GM23338 (cell line): ENCODE measurements at regions not wholly inside any gene's neighbourhood (a gene's known extent, or its start where the extent isn't known, plus 50 kb on each side); places are given as distances from the start of the nearest gene placed in this dataset.
A peak's percentile ranks its signal among the peaks of the same experiment; 100 is the strongest.

Experiments
- ATAC-seq: fragments of 200-7000 bp; cut with Tn5 transposase; 3 replicates; pipeline ENCODE4 v1.9.1; 2020
- DNase-seq: peaks from one replicate; pipeline ENCODE4 v3.0.0-alpha.2; 2015; ENCODE audit warnings: low spot score
- H2AFZ ChIP-seq: fragments of 200-600 bp; sonication (generic); 2 replicates; pipeline ENCODE4 v1.8.0; 2016; ENCODE audit warnings: antibody characterized with exemption, mild to moderate bottlenecking, moderate library complexity
- H3F3A ChIP-seq: fragments of 200-600 bp; sonication (generic); replicated peaks from 2 replicates; pipeline ENCODE4 v1.8.0; 2017; ENCODE audit warnings: antibody characterized with exemption, mixed run types, low read depth
- H3K27ac ChIP-seq: fragments of 200-600 bp; sonication (generic); 2 replicates; pipeline ENCODE4 v1.6.1; 2016; ENCODE audit warnings: low read depth
- H3K27me3 ChIP-seq: fragments of 200-600 bp; sonication (generic); 2 replicates; pipeline ENCODE4 v1.8.0; 2016; ENCODE audit warnings: mild to moderate bottlenecking, mixed run types, moderate library complexity; ENCODE audit not compliant: insufficient read depth
- H3K36me3 ChIP-seq: fragments of 200-600 bp; sonication (generic); 2 replicates; pipeline ENCODE4 v1.8.0; 2016; ENCODE audit warnings: mild to moderate bottlenecking; ENCODE audit not compliant: insufficient read depth
- H3K4me1 ChIP-seq: fragments of 200-600 bp; sonication (generic); 2 replicates; pipeline ENCODE4 v1.8.0; 2016; ENCODE audit warnings: mild to moderate bottlenecking, moderate library complexity; ENCODE audit not compliant: insufficient read depth
- H3K4me2 ChIP-seq: fragments of 200-600 bp; sonication (generic); 2 replicates; pipeline ENCODE4 v1.7.1; 2017; ENCODE audit warnings: mixed run types
- H3K4me3 ChIP-seq: fragments of 200-600 bp; sonication (generic); 2 replicates; pipeline ENCODE4 v1.6.1; 2016; ENCODE audit warnings: mixed run types
- H3K79me2 ChIP-seq: fragments of 200-600 bp; sonication (generic); replicated peaks from 2 replicates; pipeline ENCODE4 v1.8.0; 2017; ENCODE audit warnings: mild to moderate bottlenecking; ENCODE audit not compliant: insufficient read depth
- H3K9me2 ChIP-seq: fragments of 200-600 bp; sonication (generic); 2 replicates; pipeline ENCODE4 v1.8.0; 2017; ENCODE audit not compliant: insufficient read depth
- H4K20me1 ChIP-seq: fragments of 200-600 bp; sonication (generic); replicated peaks from 2 replicates; pipeline ENCODE4 v1.8.0; 2017; ENCODE audit warnings: mild to moderate bottlenecking; ENCODE audit not compliant: insufficient read depth
- H3K27ac Mint-ChIP-seq: 2 replicates; pipeline ENCODE4 v1.8.0; 2020; ENCODE audit warnings: inconsistent platforms, mild to moderate bottlenecking, moderate library complexity, mixed read lengths
- H3K27me3 Mint-ChIP-seq: 3 replicates; pipeline ENCODE4 v1.8.0; 2022; ENCODE audit warnings: low read depth, mild to moderate bottlenecking, moderate library complexity, mixed read lengths, inconsistent platforms; ENCODE audit not compliant: insufficient read depth, poor library complexity
- H3K36me3 Mint-ChIP-seq: 3 replicates; pipeline ENCODE4 v1.8.0; 2021; ENCODE audit warnings: low read depth, mild to moderate bottlenecking, inconsistent platforms, moderate library complexity, mixed read lengths
- H3K4me1 Mint-ChIP-seq: 3 replicates; pipeline ENCODE4 v1.8.0; 2020; ENCODE audit warnings: mild to moderate bottlenecking, inconsistent platforms, mixed read lengths
- H3K4me3 Mint-ChIP-seq: 3 replicates; pipeline ENCODE4 v1.8.0; 2021; ENCODE audit warnings: moderate library complexity, mild to moderate bottlenecking, inconsistent platforms, mixed read lengths
- H3K9me3 Mint-ChIP-seq: 3 replicates; pipeline ENCODE4 v1.8.0; 2020; ENCODE audit warnings: moderate library complexity, mild to moderate bottlenecking, inconsistent platforms, mixed read lengths
- CREB1 ChIP-seq: fragments of 250-450 bp; sonication (Bioruptor Pico); IDR thresholded peaks from 2 replicates; pipeline ENCODE4 v1.5.0; 2020; ENCODE audit warnings: low read depth, mild to moderate bottlenecking, moderate library complexity
- EZH2 ChIP-seq: fragments of 200-600 bp; sonication (generic); IDR thresholded peaks from one replicate; pipeline ENCODE4 v1.8.0; 2017; ENCODE audit warnings: antibody characterized with exemption, mild to moderate bottlenecking, low read depth; ENCODE audit not compliant: unreplicated experiment
- EZH2phosphoT487 ChIP-seq: fragments of 200-600 bp; sonication (generic); IDR thresholded peaks from one replicate; pipeline ENCODE4 v1.8.1; 2018; ENCODE audit warnings: antibody characterized with exemption; ENCODE audit not compliant: unreplicated experiment
- JUNB ChIP-seq: IDR thresholded peaks from one replicate; pipeline ENCODE4 v1.6.1; 2016; ENCODE audit warnings: antibody characterized with exemption; ENCODE audit not compliant: unreplicated experiment
- POLR2AphosphoS5 ChIP-seq: IDR thresholded peaks from 2 replicates; pipeline ENCODE4 v1.6.1; 2016; ENCODE audit warnings: antibody characterized with exemption, low read depth
- STAT1 ChIP-seq: IDR thresholded peaks from one replicate; pipeline ENCODE4 v1.6.1; 2016; ENCODE audit warnings: antibody characterized with exemption; ENCODE audit not compliant: unreplicated experiment
- TF ChIP-seq, protein P1 (sequence below): IDR thresholded peaks from one replicate; pipeline ENCODE4 v1.6.1; 2018; ENCODE audit warnings: antibody characterized with exemption; ENCODE audit not compliant: unreplicated experiment
- TF ChIP-seq, protein P2 (sequence below): fragments of 250-450 bp; sonication (Bioruptor Pico); IDR thresholded peaks from 2 replicates; pipeline ENCODE4 v1.5.0; 2020; ENCODE audit warnings: mild to moderate bottlenecking, moderate library complexity
- TF ChIP-seq, protein P3 (sequence below), 2 experiments: fragments of 200-600 bp in 1 of 2; sonication (generic) in 1 of 2; conservative IDR thresholded peaks; 2 replicates each; pipeline versions ENCODE4 v1.5.1 to v1.6.1; 2016 to 2017; ENCODE audit warnings: antibody characterized with exemption in 2 of 2, low read depth in 2 of 2, mild to moderate bottlenecking in 2 of 2, moderate library complexity in 1 of 2

DNA sequence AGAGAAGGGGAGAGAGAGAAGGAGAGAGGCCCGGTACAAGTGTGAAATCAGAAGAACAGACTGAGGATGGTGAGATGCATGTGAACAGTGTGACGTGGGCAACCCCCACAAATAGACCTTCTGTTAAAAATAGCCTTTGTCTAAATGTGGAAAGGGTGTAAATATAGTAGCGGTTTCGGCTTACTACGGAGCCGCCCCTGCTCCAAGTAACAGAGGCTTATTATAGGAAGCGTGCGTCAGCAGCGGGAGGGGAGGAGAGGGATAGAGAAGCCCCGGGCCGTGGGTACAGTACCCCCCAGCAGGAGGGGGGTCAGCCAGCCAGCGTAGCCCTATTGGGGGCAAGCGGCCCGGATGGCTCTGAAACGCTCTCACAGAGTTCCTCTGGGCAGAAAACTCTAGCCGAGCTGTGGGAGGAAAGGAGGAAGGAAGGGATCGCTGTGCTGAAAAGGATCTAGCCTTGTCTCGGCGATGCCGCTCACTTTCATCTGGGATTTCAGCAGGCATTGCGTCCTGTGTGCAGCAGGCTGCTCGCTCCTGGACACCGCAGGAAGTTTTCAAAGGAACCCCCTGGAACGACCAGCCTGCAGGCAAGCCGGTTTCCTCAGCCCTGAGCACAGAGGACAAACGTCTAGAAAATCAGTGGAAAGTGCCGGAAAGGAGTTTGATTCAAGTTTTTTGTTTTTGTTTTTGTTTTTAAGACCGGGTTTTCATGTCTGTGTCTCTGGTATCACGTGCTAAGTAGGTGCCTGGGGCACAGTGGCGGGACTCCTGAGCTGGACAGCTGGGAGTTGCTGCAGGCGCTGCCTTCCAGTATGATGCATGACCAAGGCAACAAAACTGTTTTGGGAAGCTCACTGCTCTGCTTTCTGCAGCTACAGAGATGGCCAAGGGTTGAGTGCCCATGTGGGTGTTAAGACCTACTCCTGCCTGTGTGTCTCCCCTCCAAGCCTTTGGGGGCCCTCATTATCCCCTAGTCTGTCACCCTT, 146.6 kb downstream of the SEC61B start:
- H4K20me1 ChIP-seq, result no peaks in the 10 kb centered on the region
- peak; percentile 38 for DNase-seq
- peak; percentile 75 for ATAC-seq
- H3F3A ChIP-seq, result no peaks in the 10 kb centered on the region
- no peak overlapping the region for H3K27ac ChIP-seq
- Mint-ChIP-seq H3K27ac (no peak overlapping the region), H3K4me3 (no peak overlapping the region), H3K4me1 (peaks cover 7% of the 10 kb centered on the region; the same call in 2 of the 3 replicates), H3K9me3 (no peaks in the 10 kb centered on the region), H3K36me3 (no peaks in the 10 kb centered on the region), H3K27me3 (peaks cover 4% of the 10 kb centered on the region)
- H3K79me2 ChIP-seq, result no peaks in the 10 kb centered on the region
- H3K4me1 ChIP-seq, result no peaks in the 10 kb centered on the region; the same call in 1 of the 2 replicates
- H3K36me3 ChIP-seq, result no peaks in the 10 kb centered on the region
- no peak overlapping the region for H3K4me3 ChIP-seq
- H3K4me2 ChIP-seq, result no peak overlapping the region
- H3K27me3 ChIP-seq, result no peaks in the 10 kb centered on the region
- H2AFZ ChIP-seq, result peak overlapping the region; percentile 97
- TF ChIP-seq JUNB (no peak), POLR2AphosphoS5 (no peak)
- H3K9me2 ChIP-seq, result no peaks in the 10 kb centered on the region

DNA sequence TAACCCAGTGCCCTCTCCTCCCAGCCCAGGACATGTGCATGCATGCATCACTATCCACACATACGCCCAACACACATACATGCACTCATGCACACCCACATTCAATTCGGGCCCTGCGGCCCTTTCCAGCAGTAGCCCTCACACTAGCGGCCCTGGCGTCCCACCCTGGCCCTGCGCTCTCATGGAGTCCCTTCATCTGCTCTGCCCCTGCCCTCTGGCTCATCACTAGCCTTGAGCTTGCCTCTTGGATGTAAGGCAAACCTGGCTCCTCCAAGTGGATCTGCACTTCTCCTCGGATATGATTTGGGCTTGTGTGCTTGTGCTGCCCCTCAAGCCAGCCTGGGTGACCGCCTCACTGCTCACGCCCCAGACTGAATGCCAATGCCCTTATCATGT, 147.2 kb downstream of the SEC61B start:
- H3K4me1 Mint-ChIP-seq, result peaks cover 7% of the 10 kb centered on the region; the same call in 2 of the 3 replicates
- H3K9me3 Mint-ChIP-seq, result no peaks in the 10 kb centered on the region
- no peaks in the 10 kb centered on the region for H3K36me3 Mint-ChIP-seq
- Histone ChIP-seq H4K20me1 (no peaks in the 10 kb centered on the region), H2AFZ (peak overlapping the region; percentile 97; the same call in 1 of the 2 replicates), H3K79me2 (no peaks in the 10 kb centered on the region), H3K9me2 (no peaks in the 10 kb centered on the region), H3K4me1 (no peaks in the 10 kb centered on the region; the same call in 1 of the 2 replicates), H3F3A (no peaks in the 10 kb centered on the region), H3K27ac (no peak overlapping the region), H3K4me2 (no peak overlapping the region), H3K27me3 (no peaks in the 10 kb centered on the region), H3K36me3 (no peaks in the 10 kb centered on the region), H3K4me3 (no peak overlapping the region)
- H3K27ac Mint-ChIP-seq, result no peak overlapping the region
- H3K4me3 Mint-ChIP-seq, result no peak overlapping the region
- no peak for ATAC-seq
- no peak for DNase-seq
- H3K27me3 Mint-ChIP-seq, result peaks cover 4% of the 10 kb centered on the region
- TF ChIP-seq EZH2phosphoT487, result no peak
- TF ChIP-seq, protein P1, sequence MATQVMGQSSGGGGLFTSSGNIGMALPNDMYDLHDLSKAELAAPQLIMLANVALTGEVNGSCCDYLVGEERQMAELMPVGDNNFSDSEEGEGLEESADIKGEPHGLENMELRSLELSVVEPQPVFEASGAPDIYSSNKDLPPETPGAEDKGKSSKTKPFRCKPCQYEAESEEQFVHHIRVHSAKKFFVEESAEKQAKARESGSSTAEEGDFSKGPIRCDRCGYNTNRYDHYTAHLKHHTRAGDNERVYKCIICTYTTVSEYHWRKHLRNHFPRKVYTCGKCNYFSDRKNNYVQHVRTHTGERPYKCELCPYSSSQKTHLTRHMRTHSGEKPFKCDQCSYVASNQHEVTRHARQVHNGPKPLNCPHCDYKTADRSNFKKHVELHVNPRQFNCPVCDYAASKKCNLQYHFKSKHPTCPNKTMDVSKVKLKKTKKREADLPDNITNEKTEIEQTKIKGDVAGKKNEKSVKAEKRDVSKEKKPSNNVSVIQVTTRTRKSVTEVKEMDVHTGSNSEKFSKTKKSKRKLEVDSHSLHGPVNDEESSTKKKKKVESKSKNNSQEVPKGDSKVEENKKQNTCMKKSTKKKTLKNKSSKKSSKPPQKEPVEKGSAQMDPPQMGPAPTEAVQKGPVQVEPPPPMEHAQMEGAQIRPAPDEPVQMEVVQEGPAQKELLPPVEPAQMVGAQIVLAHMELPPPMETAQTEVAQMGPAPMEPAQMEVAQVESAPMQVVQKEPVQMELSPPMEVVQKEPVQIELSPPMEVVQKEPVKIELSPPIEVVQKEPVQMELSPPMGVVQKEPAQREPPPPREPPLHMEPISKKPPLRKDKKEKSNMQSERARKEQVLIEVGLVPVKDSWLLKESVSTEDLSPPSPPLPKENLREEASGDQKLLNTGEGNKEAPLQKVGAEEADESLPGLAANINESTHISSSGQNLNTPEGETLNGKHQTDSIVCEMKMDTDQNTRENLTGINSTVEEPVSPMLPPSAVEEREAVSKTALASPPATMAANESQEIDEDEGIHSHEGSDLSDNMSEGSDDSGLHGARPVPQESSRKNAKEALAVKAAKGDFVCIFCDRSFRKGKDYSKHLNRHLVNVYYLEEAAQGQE, result no peak
- TF ChIP-seq EZH2, result no peak
- no peak for TF ChIP-seq STAT1
- no peak for TF ChIP-seq CREB1 (CRISPR knock-in tag)
- TF ChIP-seq, protein P2, sequence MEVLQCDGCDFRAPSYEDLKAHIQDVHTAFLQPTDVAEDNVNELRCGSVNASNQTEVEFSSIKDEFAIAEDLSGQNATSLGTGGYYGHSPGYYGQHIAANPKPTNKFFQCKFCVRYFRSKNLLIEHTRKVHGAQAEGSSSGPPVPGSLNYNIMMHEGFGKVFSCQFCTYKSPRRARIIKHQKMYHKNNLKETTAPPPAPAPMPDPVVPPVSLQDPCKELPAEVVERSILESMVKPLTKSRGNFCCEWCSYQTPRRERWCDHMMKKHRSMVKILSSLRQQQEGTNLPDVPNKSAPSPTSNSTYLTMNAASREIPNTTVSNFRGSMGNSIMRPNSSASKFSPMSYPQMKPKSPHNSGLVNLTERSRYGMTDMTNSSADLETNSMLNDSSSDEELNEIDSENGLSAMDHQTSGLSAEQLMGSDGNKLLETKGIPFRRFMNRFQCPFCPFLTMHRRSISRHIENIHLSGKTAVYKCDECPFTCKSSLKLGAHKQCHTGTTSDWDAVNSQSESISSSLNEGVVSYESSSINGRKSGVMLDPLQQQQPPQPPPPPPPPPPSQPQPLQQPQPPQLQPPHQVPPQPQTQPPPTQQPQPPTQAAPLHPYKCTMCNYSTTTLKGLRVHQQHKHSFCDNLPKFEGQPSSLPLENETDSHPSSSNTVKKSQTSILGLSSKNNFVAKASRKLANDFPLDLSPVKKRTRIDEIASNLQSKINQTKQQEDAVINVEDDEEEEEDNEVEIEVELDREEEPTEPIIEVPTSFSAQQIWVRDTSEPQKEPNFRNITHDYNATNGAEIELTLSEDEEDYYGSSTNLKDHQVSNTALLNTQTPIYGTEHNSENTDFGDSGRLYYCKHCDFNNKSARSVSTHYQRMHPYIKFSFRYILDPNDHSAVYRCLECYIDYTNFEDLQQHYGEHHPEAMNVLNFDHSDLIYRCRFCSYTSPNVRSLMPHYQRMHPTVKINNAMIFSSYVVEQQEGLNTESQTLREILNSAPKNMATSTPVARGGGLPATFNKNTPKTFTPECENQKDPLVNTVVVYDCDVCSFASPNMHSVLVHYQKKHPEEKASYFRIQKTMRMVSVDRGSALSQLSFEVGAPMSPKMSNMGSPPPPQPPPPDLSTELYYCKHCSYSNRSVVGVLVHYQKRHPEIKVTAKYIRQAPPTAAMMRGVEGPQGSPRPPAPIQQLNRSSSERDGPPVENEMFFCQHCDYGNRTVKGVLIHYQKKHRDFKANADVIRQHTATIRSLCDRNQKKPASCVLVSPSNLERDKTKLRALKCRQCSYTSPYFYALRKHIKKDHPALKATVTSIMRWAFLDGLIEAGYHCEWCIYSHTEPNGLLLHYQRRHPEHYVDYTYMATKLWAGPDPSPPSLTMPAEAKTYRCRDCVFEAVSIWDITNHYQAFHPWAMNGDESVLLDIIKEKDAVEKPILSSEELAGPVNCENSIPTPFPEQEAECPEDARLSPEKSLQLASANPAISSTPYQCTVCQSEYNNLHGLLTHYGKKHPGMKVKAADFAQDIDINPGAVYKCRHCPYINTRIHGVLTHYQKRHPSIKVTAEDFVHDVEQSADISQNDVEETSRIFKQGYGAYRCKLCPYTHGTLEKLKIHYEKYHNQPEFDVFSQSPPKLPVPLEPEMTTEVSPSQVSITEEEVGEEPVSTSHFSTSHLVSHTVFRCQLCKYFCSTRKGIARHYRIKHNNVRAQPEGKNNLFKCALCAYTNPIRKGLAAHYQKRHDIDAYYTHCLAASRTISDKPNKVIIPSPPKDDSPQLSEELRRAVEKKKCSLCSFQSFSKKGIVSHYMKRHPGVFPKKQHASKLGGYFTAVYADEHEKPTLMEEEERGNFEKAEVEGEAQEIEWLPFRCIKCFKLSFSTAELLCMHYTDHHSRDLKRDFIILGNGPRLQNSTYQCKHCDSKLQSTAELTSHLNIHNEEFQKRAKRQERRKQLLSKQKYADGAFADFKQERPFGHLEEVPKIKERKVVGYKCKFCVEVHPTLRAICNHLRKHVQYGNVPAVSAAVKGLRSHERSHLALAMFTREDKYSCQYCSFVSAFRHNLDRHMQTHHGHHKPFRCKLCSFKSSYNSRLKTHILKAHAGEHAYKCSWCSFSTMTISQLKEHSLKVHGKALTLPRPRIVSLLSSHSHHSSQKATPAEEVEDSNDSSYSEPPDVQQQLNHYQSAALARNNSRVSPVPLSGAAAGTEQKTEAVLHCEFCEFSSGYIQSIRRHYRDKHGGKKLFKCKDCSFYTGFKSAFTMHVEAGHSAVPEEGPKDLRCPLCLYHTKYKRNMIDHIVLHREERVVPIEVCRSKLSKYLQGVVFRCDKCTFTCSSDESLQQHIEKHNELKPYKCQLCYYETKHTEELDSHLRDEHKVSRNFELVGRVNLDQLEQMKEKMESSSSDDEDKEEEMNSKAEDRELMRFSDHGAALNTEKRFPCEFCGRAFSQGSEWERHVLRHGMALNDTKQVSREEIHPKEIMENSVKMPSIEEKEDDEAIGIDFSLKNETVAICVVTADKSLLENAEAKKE, result no peak
- TF ChIP-seq, protein P3, sequence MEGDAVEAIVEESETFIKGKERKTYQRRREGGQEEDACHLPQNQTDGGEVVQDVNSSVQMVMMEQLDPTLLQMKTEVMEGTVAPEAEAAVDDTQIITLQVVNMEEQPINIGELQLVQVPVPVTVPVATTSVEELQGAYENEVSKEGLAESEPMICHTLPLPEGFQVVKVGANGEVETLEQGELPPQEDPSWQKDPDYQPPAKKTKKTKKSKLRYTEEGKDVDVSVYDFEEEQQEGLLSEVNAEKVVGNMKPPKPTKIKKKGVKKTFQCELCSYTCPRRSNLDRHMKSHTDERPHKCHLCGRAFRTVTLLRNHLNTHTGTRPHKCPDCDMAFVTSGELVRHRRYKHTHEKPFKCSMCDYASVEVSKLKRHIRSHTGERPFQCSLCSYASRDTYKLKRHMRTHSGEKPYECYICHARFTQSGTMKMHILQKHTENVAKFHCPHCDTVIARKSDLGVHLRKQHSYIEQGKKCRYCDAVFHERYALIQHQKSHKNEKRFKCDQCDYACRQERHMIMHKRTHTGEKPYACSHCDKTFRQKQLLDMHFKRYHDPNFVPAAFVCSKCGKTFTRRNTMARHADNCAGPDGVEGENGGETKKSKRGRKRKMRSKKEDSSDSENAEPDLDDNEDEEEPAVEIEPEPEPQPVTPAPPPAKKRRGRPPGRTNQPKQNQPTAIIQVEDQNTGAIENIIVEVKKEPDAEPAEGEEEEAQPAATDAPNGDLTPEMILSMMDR (conservative IDR thresholded peaks at IDR 0.05; ENCODE audit: low read depth in 2 of 2), result no peak
